ENCODE measurements at regions not wholly inside any gene's neighbourhood (a gene's known extent, or its start where the extent isn't known, plus 50 kb on each side); places are given as distances from the start of the nearest gene placed in this dataset.
"Not testable (repeated sequence)": the region's sequence is repeated elsewhere in the genome, so short reads cannot be mapped to it uniquely, and the experiment has no call there.

DNA sequence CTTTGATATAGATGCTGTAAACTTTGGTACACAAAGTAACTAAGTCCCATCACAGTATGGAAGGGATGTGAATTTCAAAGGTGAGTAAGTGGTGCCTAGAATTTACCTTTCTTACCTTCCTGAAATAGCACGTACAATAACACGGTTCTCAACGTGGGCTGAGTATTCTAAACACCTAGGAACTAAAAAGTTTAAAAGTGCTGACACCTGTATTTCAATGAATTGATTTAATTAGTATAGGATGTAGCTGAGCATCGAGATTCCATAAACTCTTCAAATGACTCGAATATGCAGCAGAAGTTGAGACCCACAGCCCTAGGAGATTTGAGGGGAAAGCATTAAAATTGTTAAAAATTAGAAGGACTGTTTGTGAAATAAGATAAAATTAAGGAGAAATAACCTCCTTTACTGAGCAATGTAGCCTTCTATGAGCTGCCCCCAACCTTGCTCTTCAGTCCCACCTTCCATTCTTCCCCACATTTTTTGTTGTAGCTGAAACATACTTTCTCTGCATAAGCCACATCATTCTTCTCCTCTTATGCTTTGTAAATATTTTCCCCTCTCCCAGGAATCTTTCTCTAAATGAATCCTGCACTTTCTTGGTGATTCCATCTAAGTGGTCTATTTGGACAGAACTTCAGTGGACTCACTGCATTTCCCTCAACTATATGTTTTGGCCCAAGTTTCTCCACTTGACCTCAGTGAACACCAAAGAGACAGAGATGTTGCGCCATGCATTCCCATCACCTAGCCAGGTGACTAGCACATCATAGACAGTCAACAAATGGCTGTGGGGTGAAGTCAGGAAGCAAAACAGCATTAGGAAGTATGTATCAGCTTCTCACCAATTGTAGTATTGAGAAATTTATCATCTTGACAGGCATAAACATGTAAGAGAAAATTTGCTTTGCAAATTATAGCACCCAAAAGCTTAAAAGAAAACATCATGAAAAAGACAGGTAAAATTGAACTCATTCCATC, 156.5 kb upstream of the TAS2R1 start:
- DNase-seq: no peak

GRCh38 chr5:9785751-9786150, 155.6 kb upstream of the TAS2R1 start:
- no peak for DNase-seq

DNA sequence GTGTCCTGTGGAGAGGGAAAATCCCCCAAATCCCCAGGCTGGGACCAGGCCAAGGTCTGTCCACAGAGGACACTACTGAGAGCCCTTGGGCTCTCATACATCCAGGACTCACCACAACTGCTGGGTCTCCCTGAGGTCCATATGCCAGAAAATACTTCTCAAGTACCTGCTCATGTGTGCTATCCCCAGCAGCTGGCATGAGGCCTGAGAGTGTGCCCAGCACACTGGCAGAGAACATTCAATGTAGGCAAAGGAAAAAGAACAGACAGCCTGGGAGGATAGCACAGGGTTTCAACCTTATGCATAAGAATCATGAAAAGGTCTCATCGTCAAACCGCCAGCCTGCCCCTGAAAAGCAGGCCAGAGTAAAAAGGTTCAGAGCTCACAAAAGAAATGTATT, 154.1 kb upstream of the TAS2R1 start:
- no peak for DNase-seq

DNA sequence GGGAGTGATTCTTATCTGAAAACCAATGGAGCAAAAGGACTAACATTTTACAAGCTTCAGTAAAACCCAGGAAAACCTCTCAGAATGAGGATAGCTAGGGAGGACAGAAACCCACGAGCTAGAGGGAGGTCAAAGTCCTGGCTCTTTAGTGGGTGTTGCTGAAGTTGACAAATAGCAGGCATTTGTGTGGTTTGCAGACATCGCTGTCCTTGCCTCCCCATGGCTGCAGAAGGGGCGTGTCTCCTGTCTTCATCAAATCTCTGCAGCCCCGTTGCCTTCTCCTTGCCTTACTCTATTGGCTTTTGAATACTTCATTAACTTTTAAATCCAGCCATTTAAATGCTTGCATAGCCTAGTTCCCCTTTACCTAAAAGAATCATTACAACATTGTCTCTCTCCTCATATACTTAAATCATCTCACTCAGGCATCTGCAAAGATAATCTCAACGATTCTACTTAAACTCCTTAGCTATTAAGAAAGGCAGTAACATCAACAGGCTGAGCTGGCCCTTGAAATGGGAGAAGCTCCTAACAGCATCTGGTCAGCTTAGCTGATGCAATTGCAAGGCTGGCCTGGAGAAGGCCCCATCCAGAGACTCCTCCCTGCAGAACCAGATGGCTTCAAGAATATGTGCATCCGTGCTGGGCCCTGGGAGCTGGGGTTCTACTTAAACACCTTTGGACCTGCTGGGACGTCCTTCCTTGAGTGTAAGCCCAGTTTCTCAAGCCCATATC, 152.8 kb upstream of the TAS2R1 start:
- peak; percentile 32 for DNase-seq

GRCh38 chr5:9781890-9782289, 151.7 kb upstream of the TAS2R1 start:
- no peak for DNase-seq

GRCh38 chr5:9781275-9781674, 151.1 kb upstream of the TAS2R1 start:
- no peak for DNase-seq

DNA sequence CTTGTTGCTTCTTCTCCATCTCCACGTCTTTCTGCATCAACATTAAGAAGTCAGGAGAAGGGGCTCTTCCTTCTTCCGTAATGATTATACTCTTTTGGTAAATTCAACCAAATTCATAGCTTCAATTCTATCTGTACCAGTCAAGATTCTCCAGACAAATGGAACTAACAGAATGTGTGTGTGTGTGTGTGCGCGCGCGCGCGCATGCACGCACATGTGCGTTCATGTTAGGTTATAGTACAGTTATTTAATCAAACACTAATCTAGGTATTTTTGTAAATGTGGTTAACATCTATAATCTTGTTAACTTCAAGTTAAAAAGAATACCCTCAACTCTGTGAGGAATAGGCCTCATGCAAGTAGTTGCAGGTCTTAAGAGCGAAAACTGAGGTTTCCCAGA, 150.3 kb upstream of the TAS2R1 start:
- no peak for DNase-seq

GRCh38 chr5:9776525-9776924, 146.4 kb upstream of the TAS2R1 start:
- DNase-seq: no peak

DNA sequence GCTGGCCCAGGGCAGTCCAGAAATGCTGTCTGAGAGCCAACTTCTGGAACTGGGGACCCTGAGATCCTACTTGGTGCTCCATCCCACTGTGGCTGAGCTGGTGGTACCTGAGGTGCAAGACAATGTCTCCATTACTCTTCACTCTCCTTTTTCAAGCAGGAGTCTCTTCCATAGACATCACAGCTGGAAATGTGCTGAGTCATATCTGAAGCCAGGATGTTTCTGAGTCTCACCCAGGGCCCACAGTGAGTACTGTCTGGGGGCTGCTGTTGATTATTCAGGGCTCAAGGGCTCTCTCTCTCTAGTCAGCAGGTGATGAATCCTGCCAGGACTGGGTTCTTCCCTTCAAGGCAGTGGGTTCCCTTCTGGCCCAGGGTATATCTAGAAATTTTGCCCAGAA, 145.2 kb upstream of the TAS2R1 start:
- DNase-seq: no peak

DNA sequence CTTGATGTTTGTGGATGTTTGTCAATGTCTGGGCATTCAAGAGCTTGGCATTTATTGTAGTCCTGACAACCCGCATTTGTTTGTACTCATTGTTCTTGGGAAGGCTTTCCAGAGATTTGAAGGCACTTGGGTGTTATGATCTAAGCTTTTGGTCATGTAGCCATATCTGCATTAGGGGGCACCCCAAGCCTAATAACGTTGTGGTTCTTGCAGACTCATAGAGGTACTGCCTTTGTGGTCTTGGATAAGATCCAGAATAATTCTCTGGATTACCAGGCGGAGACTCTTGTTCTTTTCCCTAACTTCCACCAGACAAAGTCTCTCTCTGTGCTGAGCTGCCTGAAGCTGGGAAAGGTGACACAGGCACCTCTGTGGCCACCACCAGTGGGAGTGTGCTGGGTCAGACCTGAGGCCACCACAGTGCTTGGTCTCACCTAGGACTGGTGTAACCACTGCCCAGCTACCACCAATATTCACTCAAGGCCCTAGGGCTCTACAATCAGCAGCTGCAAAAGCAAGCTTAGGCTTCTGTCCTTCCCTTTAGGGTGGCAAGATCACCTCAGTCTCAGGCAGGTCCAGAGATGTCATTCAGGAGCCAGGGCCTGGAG, 144.4 kb upstream of the TAS2R1 start:
- DNase-seq: no peak

DNA sequence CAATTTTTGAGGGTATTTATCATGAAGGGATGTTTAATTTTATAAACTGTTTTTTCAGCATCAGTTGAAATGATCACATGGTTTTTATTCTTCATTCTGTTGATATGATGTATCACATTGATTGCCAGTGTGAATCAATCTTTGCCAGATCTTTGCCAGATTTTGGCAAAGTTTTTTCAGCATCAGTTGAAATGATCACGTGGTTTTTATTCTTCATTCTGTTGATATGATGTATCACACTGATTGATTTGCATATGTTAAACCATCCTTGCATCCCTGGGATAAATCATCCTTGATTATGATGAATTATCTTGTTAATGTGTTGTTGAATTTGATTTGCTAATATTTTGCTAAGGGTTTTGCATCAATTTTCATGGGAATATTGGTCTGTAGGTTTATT, 140.9 kb upstream of the TAS2R1 start:
- no peak for DNase-seq

GRCh38 chr5:9766581-9766980, 136.4 kb upstream of the TAS2R1 start:
- DNase-seq: no peak

- no peak for DNase-seq
These were observed 135.4 kb upstream of the TAS2R1 start for GRCh38 chr5:9765419-9766140.

DNA sequence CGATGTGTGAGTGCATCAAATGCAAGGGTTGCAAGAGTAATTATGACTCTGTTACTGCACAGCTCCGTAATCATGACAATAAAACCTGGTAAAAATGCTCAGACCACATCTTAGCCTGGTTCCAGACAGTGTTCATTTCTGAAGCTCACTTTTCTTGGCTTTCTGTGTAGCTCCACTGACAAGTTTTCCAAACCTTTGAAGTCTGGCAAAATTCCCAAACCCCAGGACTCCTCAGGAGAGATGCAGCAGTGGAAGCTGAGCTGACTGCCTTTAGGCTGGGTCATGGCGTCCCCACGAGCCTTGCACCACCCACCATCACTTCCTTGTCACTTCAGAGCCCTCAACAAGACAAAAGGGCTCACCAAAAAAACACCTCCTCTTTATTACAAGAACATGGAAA, 131.6 kb upstream of the TAS2R1 start:
- DNase-seq: no peak

DNA sequence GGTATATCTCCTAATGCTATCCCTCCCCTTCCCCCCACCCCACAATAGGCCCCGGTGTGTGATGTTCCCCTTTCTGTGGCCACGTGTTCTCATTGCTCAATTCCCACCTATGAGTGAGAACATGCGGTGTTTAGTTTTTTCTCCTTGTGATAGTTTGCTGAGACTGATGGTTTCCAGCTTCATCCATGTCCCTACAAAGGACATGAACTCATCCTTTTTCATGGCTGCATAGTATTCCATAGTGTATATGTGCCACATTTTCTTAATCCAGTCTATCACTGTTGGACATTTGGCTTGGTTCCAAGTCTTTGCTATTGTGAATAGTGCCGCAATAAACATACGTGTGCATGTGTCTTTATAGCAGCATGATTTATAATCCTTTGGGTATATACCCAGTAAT, 122.5 kb upstream of the TAS2R1 start:
- DNase-seq: not testable (repeated sequence)

DNA sequence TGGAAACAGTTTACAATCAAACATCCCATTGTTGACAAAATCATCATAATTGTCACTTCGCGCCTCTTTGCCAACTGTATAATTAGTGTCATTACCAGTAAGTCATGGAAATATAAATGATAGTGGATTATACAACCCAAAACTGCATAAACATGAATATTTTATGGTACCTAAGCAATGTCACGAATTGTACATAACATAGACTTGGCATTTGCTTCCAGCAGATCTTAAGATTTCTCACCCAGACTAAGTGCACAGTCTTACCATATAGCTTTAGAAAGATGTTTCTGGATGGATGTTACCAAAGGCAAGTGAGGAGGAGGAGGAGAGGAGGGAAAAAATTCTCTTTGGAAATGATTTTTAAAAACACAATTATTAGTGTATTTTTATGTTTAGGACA, 113.4 kb upstream of the TAS2R1 start:
- no peak for DNase-seq

DNA sequence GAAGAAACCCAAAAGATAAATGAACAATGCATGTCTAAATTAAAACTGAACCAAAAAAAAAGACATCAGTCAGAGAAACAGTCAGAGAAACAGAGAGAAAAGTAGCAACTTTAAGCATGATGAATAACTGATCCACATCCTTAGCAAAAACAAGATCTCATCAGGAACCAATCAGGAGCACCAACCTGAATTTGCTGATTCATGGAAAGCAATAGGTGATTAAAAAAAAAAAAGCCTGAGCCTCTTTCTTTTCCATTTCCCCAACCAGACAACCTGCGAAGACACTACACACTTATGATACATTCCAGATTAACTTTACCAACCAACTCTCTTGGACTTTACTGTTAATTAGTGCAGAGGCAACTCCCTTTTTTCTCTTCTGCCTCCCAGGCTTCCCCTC, 112.7 kb upstream of the TAS2R1 start:
- DNase-seq: no peak

GRCh38 chr5:9739135-9739534, 109.0 kb upstream of the TAS2R1 start:
- no peak for DNase-seq

- no peak for DNase-seq
These were observed 107.1 kb upstream of the TAS2R1 start for GRCh38 chr5:9737265-9737664.

- peak; percentile 34 for DNase-seq
These were observed 103.3 kb upstream of the TAS2R1 start for GRCh38 chr5:9733486-9733885.

GRCh38 chr5:9731159-9731558, 101.0 kb upstream of the TAS2R1 start:
- DNase-seq: no peak

- no peak for DNase-seq
These were observed 98.1 kb upstream of the TAS2R1 start for GRCh38 chr5:9728261-9728660.

GRCh38 chr5:9726931-9727330, 96.8 kb upstream of the TAS2R1 start:
- no peak for DNase-seq

Data from hindlimb muscle (tissue), 1 donor.